Endothelial cell of umbilical vein (primary cell): ENCODE measurements at regions not wholly inside any gene's neighbourhood (a gene's known extent, or its start where the extent isn't known, plus 50 kb on each side); places are given as distances from the start of the nearest gene placed in this dataset.

ENCODE experiments used
- BruUV-seq: library from RNA; stranded (reverse); fragments of 400-500 nt; replicated peaks from 2 replicates; lab custom pipeline; 2021; lab: Mats Ljungman, UMichigan
- CTCF ChIA-PET: fragments of 300-600, 350-600 bp; sonication (Branson Sonifier 250); formaldehyde crosslinking; loops from one replicate; lab custom pipeline; 2021; ENCODE audit warnings: antibody characterized with exemption, inconsistent platforms; lab: Charles Lee
- POLR2A ChIA-PET: fragments of 300-600, 350-600 bp; sonication (Branson Sonifier 250); formaldehyde crosslinking; loops from one replicate; lab custom pipeline; 2021; ENCODE audit warnings: antibody characterized with exemption, inconsistent platforms; lab: Charles Lee
- DNase-seq: peaks from one replicate; pipeline ENCODE4 v3.0.0-alpha.2; 2011; ENCODE audit warnings: low read depth, low spot score
- FAIRE-seq: peaks from 2 replicates; lab custom pipeline; 2011; peaks lifted over from hg19 to GRCh38; lab: Jason Lieb, UNC
- H2AFZ ChIP-seq: 2 replicates; pipeline ENCODE4 v1.6.0; 2012; ENCODE audit warnings: low read depth, low read length, control low read depth, inconsistent platforms
- H3K27ac ChIP-seq: 2 replicates; pipeline ENCODE4 v1.5.1; 2011; ENCODE audit warnings: low read depth, mild to moderate bottlenecking, control low read depth, low read length, moderate library complexity; ENCODE audit not compliant: insufficient read depth
- H3K27me3 ChIP-seq, 2 experiments: 2 replicates each; pipeline versions ENCODE4 v1.6.0 to v1.6.1; 2011; ENCODE audit warnings: low read length in 2 of 2, mixed read lengths in 1 of 2; ENCODE audit not compliant: control insufficient read depth in 2 of 2, insufficient read depth in 2 of 2
- H3K36me3 ChIP-seq, 2 experiments: 2 replicates in 1 of 2; 3 replicates in 1 of 2; pipeline ENCODE4 v1.5.1; 2011; ENCODE audit warnings: low read length in 2 of 2, mild to moderate bottlenecking in 1 of 2, moderate library complexity in 1 of 2; ENCODE audit not compliant: control insufficient read depth in 2 of 2, insufficient read depth in 2 of 2; ENCODE audit errors: extremely low read depth in 1 of 2
- H3K4me1 ChIP-seq: 3 replicates; pipeline ENCODE4 v1.5.1; 2011; ENCODE audit warnings: mild to moderate bottlenecking, low read length; ENCODE audit not compliant: control insufficient read depth, insufficient read depth; ENCODE audit errors: extremely low read depth
- H3K4me2 ChIP-seq: 2 replicates; pipeline ENCODE4 v1.6.1; 2011; ENCODE audit warnings: low read length, control low read depth, mixed read lengths; ENCODE audit not compliant: insufficient read depth
- H3K4me3 ChIP-seq, 3 experiments: fragments of 200-600 bp in 1 of 3; sonication (generic), shearing (Covaris generic) in 1 of 3; replicated peaks in 1 of 3; 2 replicates each; pipeline ENCODE4 v1.5.1; 2011 to 2016; ENCODE audit warnings: control low read depth in 3 of 3, low read length in 3 of 3, mild to moderate bottlenecking in 2 of 3, inconsistent platforms in 1 of 3, low read depth in 1 of 3, moderate library complexity in 1 of 3; ENCODE audit not compliant: insufficient read depth in 1 of 3
- H3K79me2 ChIP-seq: 2 replicates; pipeline ENCODE4 v1.6.0; 2012; ENCODE audit warnings: low read length, inconsistent platforms; ENCODE audit not compliant: control insufficient read depth, insufficient read depth
- H3K9ac ChIP-seq: replicated peaks from 2 replicates; pipeline ENCODE3; 2011; ENCODE audit warnings: low read length, control low read depth; ENCODE audit not compliant: insufficient read depth; ENCODE audit errors: extremely low read depth
- H3K9me1 ChIP-seq: replicated peaks from 3 replicates; pipeline ENCODE4 v1.6.0; 2011; ENCODE audit warnings: mild to moderate bottlenecking, low read length; ENCODE audit not compliant: control insufficient read depth, insufficient read depth; ENCODE audit errors: extremely low read depth
- H3K9me3 ChIP-seq: replicated peaks from 2 replicates; pipeline ENCODE4 v1.5.1; 2012; ENCODE audit warnings: low read length, inconsistent platforms; ENCODE audit not compliant: control insufficient read depth, insufficient read depth
- H4K20me1 ChIP-seq: replicated peaks from 2 replicates; pipeline ENCODE3; 2011; ENCODE audit warnings: mild to moderate bottlenecking, low read length; ENCODE audit not compliant: control insufficient read depth, insufficient read depth; ENCODE audit errors: extremely low read depth
- CTCF ChIP-seq, 2 donors: IDR thresholded peaks; 1 replicate in 1 of 2; 2 replicates in 1 of 2; pipeline ENCODE4 v1.5.1; 2011; ENCODE audit warnings: low read length in 2 of 2, mild to moderate bottlenecking in 2 of 2, moderate library complexity in 2 of 2, control low read depth in 1 of 2, inconsistent platforms in 1 of 2, low read depth in 1 of 2; ENCODE audit not compliant: insufficient read depth in 1 of 2; ENCODE audit errors: extremely low read depth in 1 of 2
- EZH2 ChIP-seq: IDR thresholded peaks from 2 replicates; pipeline ENCODE4 v1.6.1; 2012; ENCODE audit warnings: borderline replicate concordance, low read depth, mild to moderate bottlenecking, moderate library complexity, low read length, inconsistent platforms; ENCODE audit not compliant: severe bottlenecking
- FOS ChIP-seq: IDR thresholded peaks from 2 replicates; pipeline ENCODE4 v1.6.1; 2011; ENCODE audit warnings: mild to moderate bottlenecking, low read length, moderate library complexity, borderline replicate concordance; ENCODE audit not compliant: insufficient read depth
- GATA2 ChIP-seq: IDR thresholded peaks from 2 replicates; pipeline ENCODE4 v1.7.0; 2011; ENCODE audit warnings: low read depth, mild to moderate bottlenecking, moderate library complexity, mixed read lengths, low read length; ENCODE audit not compliant: insufficient read length, insufficient read depth
- JUN ChIP-seq: IDR thresholded peaks from 2 replicates; pipeline ENCODE4 v1.6.1; 2011; ENCODE audit warnings: borderline replicate concordance, low read depth; ENCODE audit not compliant: insufficient read length, insufficient read depth
- MAX ChIP-seq: IDR thresholded peaks from 2 replicates; pipeline ENCODE4 v1.6.1; 2011; ENCODE audit not compliant: insufficient read depth, insufficient read length
- MYC ChIP-seq: IDR thresholded peaks from one replicate; pipeline ENCODE4 v1.6.1; 2011; ENCODE audit warnings: mild to moderate bottlenecking, low read depth, low read length
- POLR2A ChIP-seq: IDR thresholded peaks from 2 replicates; pipeline ENCODE4 v1.6.1; 2012; ENCODE audit warnings: low read depth, mild to moderate bottlenecking, control low read depth, low read length
- POLR2AphosphoS5 ChIP-seq: IDR thresholded peaks from 2 replicates; pipeline ENCODE4 v1.6.1; 2012; ENCODE audit warnings: low read depth, mild to moderate bottlenecking, control low read depth, low read length, moderate library complexity; ENCODE audit not compliant: insufficient read depth
- dilution Hi-C: fragments of 300-500 bp; cut with MboI; formaldehyde crosslinking; loops from one replicate; pipeline ENCODE4 v1.15.0; 2019; ENCODE audit warnings: low sequenced_read_pairs; ENCODE audit not compliant: extremely low pct_ligation_motif_present
- intact Hi-C: fragments of 100-400 bp; cut with micrococcal nuclease; formaldehyde crosslinking; loops from one replicate; pipeline ENCODE4 v1.10.0; 2022

- no peak overlapping the region for H3K4me2 ChIP-seq
- no peak overlapping the region for H2AFZ ChIP-seq
- CTCF ChIA-PET: no interaction called here
- FAIRE-seq: no peak
- intact Hi-C loops: no loop called here
- no peaks in the 10 kb centered on the region for H3K27me3 ChIP-seq
- H4K20me1 ChIP-seq: no peaks in the 10 kb centered on the region
- no peaks in the 10 kb centered on the region for H3K4me1 ChIP-seq
- H3K4me3 ChIP-seq: no peak overlapping the region
- POLR2A ChIA-PET: no interaction called here
- H3K27ac ChIP-seq: no peak overlapping the region
- no TSS peak for BruUV-seq
- no peak overlapping the region for H3K9ac ChIP-seq
- H3K9me3 ChIP-seq: peaks cover 5% of the 10 kb centered on the region
- H3K36me3 ChIP-seq: no peaks in the 10 kb centered on the region
- TF ChIP-seq POLR2AphosphoS5: no peak
- no peak for TF ChIP-seq MYC
- no peak for TF ChIP-seq FOS
- no peak for TF ChIP-seq POLR2A
- TF ChIP-seq JUN: no peak
- TF ChIP-seq CTCF (IDR thresholded peaks at IDR 0.05; ENCODE audit: extremely low read depth in 1 of 2, insufficient read depth in 1 of 2, low read depth in 1 of 2, low read length in 2 of 2): no peak
- no peak for TF ChIP-seq EZH2
- H3K79me2 ChIP-seq: no peaks in the 10 kb centered on the region
- no peak for DNase-seq
- H3K9me1 ChIP-seq: no peaks in the 10 kb centered on the region
- dilution Hi-C loops: no loop called here
Measured at GRCh38 chr2:2862386-2862785, 515.2 kb downstream of the EIPR1 start.

GRCh38 chr2:2861666-2862240, 515.9 kb downstream of the EIPR1 start:
- Histone ChIP-seq H3K27me3 (no peaks in the 10 kb centered on the region), H3K4me3 (no peak overlapping the region), H3K9me1 (no peaks in the 10 kb centered on the region), H3K4me1 (no peaks in the 10 kb centered on the region), H3K4me2 (no peak overlapping the region), H3K9ac (no peak overlapping the region), H3K9me3 (peaks cover 5% of the 10 kb centered on the region), H3K27ac (no peak overlapping the region), H2AFZ (no peak overlapping the region), H3K79me2 (no peaks in the 10 kb centered on the region), H3K36me3 (no peaks in the 10 kb centered on the region), H4K20me1 (no peaks in the 10 kb centered on the region)
- dilution Hi-C loops: no loop called here
- no peak for FAIRE-seq
- TF ChIP-seq MAX (no peak), POLR2A (no peak), POLR2AphosphoS5 (no peak), FOS (no peak), CTCF (IDR thresholded peaks at IDR 0.05; ENCODE audit: extremely low read depth in 1 of 2, insufficient read depth in 1 of 2, low read depth in 1 of 2, low read length in 2 of 2) (no peak), JUN (no peak), EZH2 (no peak), GATA2 (no peak), MYC (no peak)
- CTCF ChIA-PET: no interaction called here
- no peak for DNase-seq
- BruUV-seq: no TSS peak
- POLR2A ChIA-PET: no interaction called here
- intact Hi-C loops: no loop called here
